T follicular helper cell (primary cell): ENCODE measurements at regions not wholly inside any gene's neighbourhood (a gene's known extent, or its start where the extent isn't known, plus 50 kb on each side); places are given as distances from the start of the nearest gene placed in this dataset.

Experiments
- DNase-seq: peaks from one replicate; pipeline ENCODE4 v3.0.0-alpha.2; 2020; ENCODE audit warnings: low read depth

- no peak for DNase-seq
Measured at GRCh38 chr12:61502179-61502578, 758.0 kb upstream of the USP15 start.

- no peak for DNase-seq
Measured at GRCh38 chr12:61504396-61505080, 755.7 kb upstream of the USP15 start.

- DNase-seq = no peak
Measured at GRCh38 chr12:61513499-61513898, 746.7 kb upstream of the USP15 start.

- DNase-seq = no peak
Measured at GRCh38 chr12:61514016-61514415, 746.2 kb upstream of the USP15 start.

GRCh38 chr12:61521258-61521657 is 738.9 kb upstream of the USP15 start:
- DNase-seq = no peak

GRCh38 chr12:61523276-61523992 is 736.8 kb upstream of the USP15 start:
- DNase-seq = no peak

GRCh38 chr12:61524851-61525250 is 735.4 kb upstream of the USP15 start:
- DNase-seq = no peak

- no peak for DNase-seq
Measured at GRCh38 chr12:61525331-61525730, 734.9 kb upstream of the USP15 start.

- DNase-seq = no peak
Measured at GRCh38 chr12:61530456-61530855, 729.7 kb upstream of the USP15 start.

- DNase-seq = no peak
Measured at GRCh38 chr12:61531195-61531594, 729.0 kb upstream of the USP15 start.

- DNase-seq = no peak
Measured at GRCh38 chr12:61536117-61536516, 724.1 kb upstream of the USP15 start.

GRCh38 chr12:61536525-61536924 is 723.7 kb upstream of the USP15 start:
- DNase-seq = no peak

- no peak for DNase-seq
Measured at GRCh38 chr12:61538951-61539350, 721.3 kb upstream of the USP15 start.

- no peak for DNase-seq
Measured at GRCh38 chr12:61542551-61542950, 717.7 kb upstream of the USP15 start.

GRCh38 chr12:61546296-61546695 is 713.9 kb upstream of the USP15 start:
- no peak for DNase-seq

GRCh38 chr12:61553091-61553490 is 707.1 kb upstream of the USP15 start:
- no peak for DNase-seq

GRCh38 chr12:61554268-61555008 is 705.8 kb upstream of the USP15 start:
- no peak for DNase-seq

GRCh38 chr12:61563665-61564450 is 696.3 kb upstream of the USP15 start:
- DNase-seq = no peak

GRCh38 chr12:61564466-61564865 is 695.7 kb upstream of the USP15 start:
- no peak for DNase-seq

- DNase-seq = no peak
Measured at GRCh38 chr12:61566183-61566582, 694.0 kb upstream of the USP15 start.

- no peak for DNase-seq
Measured at GRCh38 chr12:61574339-61574738, 685.9 kb upstream of the USP15 start.

GRCh38 chr12:61584943-61585342 is 675.3 kb upstream of the USP15 start:
- DNase-seq = no peak
